Mesenchymal stem cell (in vitro differentiated cells and primary cell): ENCODE measurements at regions not wholly inside any gene's neighbourhood (a gene's known extent, or its start where the extent isn't known, plus 50 kb on each side); places are given as distances from the start of the nearest gene placed in this dataset.

Experiments
- DNase-seq: peaks from one replicate; pipeline ENCODE4 v3.0.0-alpha.2; 2013
- H2AFZ ChIP-seq: one replicate; pipeline ENCODE4 v1.6.1; 2013; ENCODE audit warnings: low read depth, mild to moderate bottlenecking, control low read depth, inconsistent platforms, low read length, moderate library complexity
- H2AK5ac ChIP-seq: 2 replicates; pipeline ENCODE4 v1.6.1; 2013; ENCODE audit warnings: low read length, moderate library complexity, mild to moderate bottlenecking, inconsistent platforms; ENCODE audit not compliant: severe bottlenecking
- H2BK120ac ChIP-seq: one replicate; pipeline ENCODE4 v1.6.1; 2013; ENCODE audit warnings: low read depth, mild to moderate bottlenecking, inconsistent platforms, low read length, moderate library complexity
- H2BK12ac ChIP-seq, 2 experiments: one replicate each; pipeline ENCODE4 v1.6.1; 2013; ENCODE audit warnings: inconsistent platforms in 2 of 2, low read length in 2 of 2, mild to moderate bottlenecking in 2 of 2, moderate library complexity in 2 of 2, control low read depth in 1 of 2
- H2BK15ac ChIP-seq: one replicate; pipeline ENCODE4 v1.6.1; 2013; ENCODE audit warnings: mild to moderate bottlenecking, low read depth, inconsistent platforms; ENCODE audit not compliant: poor library complexity, severe bottlenecking
- H2BK5ac ChIP-seq: 2 replicates; pipeline ENCODE4 v1.6.1; 2013; ENCODE audit warnings: low read depth, mild to moderate bottlenecking, low read length, control low read depth, inconsistent platforms; ENCODE audit not compliant: poor library complexity, severe bottlenecking
- H3K14ac ChIP-seq, 2 experiments: one replicate each; pipeline ENCODE4 v1.6.1; 2013; ENCODE audit warnings: inconsistent platforms in 2 of 2, low read length in 2 of 2, control low read depth in 1 of 2, mild to moderate bottlenecking in 1 of 2, moderate library complexity in 1 of 2
- H3K18ac ChIP-seq, 2 experiments: one replicate each; pipeline ENCODE4 v1.6.1; 2013; ENCODE audit warnings: inconsistent platforms in 2 of 2, low read length in 2 of 2, control low read depth in 1 of 2, low read depth in 1 of 2, mild to moderate bottlenecking in 1 of 2
- H3K23ac ChIP-seq, 2 experiments: one replicate each; pipeline ENCODE4 v1.6.1; 2013; ENCODE audit warnings: inconsistent platforms in 2 of 2, low read length in 2 of 2, mild to moderate bottlenecking in 2 of 2, moderate library complexity in 2 of 2, control low read depth in 1 of 2
- H3K27ac ChIP-seq: 2 replicates; pipeline ENCODE4 v1.5.1; 2013; ENCODE audit warnings: mild to moderate bottlenecking, moderate library complexity, low read length, control low read depth, inconsistent platforms; ENCODE audit not compliant: poor library complexity, severe bottlenecking
- H3K27me3 ChIP-seq, 2 experiments: 2 replicates each; pipeline versions ENCODE4 v1.6.1 to v1.7.0; 2013; ENCODE audit warnings: low read length in 2 of 2, mild to moderate bottlenecking in 2 of 2, moderate library complexity in 2 of 2, control low read depth in 1 of 2, inconsistent platforms in 1 of 2; ENCODE audit not compliant: control insufficient read depth in 1 of 2, insufficient read depth in 1 of 2
- H3K36me3 ChIP-seq, 2 experiments: 2 replicates each; pipeline versions ENCODE4 v1.6.1 to v1.7.0; 2013; ENCODE audit warnings: low read length in 2 of 2, control low read depth in 1 of 2, inconsistent platforms in 1 of 2, low read depth in 1 of 2, mild to moderate bottlenecking in 1 of 2; ENCODE audit not compliant: insufficient read depth in 2 of 2, control insufficient read depth in 1 of 2
- H3K4ac ChIP-seq, 2 experiments: one replicate each; pipeline ENCODE4 v1.6.1; 2013; ENCODE audit warnings: inconsistent platforms in 2 of 2, low read length in 2 of 2, mild to moderate bottlenecking in 2 of 2, moderate library complexity in 2 of 2, control low read depth in 1 of 2, low read depth in 1 of 2
- H3K4me1 ChIP-seq: 2 replicates; pipeline ENCODE4 v1.6.1; 2013; ENCODE audit warnings: low read depth, low read length, control low read depth; ENCODE audit not compliant: control insufficient read depth, insufficient read depth
- H3K4me2 ChIP-seq: 2 replicates; pipeline ENCODE4 v1.6.1; 2013; ENCODE audit warnings: low read length, mild to moderate bottlenecking, inconsistent platforms; ENCODE audit not compliant: poor library complexity, severe bottlenecking
- H3K4me3 ChIP-seq, 2 experiments: 2 replicates each; pipeline versions ENCODE4 v1.5.1 to v1.7.0; 2013; ENCODE audit warnings: low read length in 2 of 2, mild to moderate bottlenecking in 2 of 2, control low read depth in 1 of 2, low read depth in 1 of 2; ENCODE audit not compliant: insufficient read depth in 1 of 2
- H3K79me1 ChIP-seq: replicated peaks from 2 replicates; pipeline ENCODE4 v1.6.1; 2013; ENCODE audit warnings: mild to moderate bottlenecking, control low read depth, low read length, inconsistent platforms; ENCODE audit not compliant: poor library complexity, severe bottlenecking
- H3K9ac ChIP-seq: 2 replicates; pipeline ENCODE4 v1.7.0; 2013; ENCODE audit warnings: mild to moderate bottlenecking, low read length, moderate library complexity
- H3K9me3 ChIP-seq: 2 replicates; pipeline ENCODE4 v1.7.0; 2013; ENCODE audit warnings: mild to moderate bottlenecking, low read length; ENCODE audit not compliant: control insufficient read depth
- H4K8ac ChIP-seq: one replicate; pipeline ENCODE4 v1.6.1; 2013; ENCODE audit warnings: inconsistent platforms, mild to moderate bottlenecking, low read length, moderate library complexity
- H4K91ac ChIP-seq: one replicate; pipeline ENCODE4 v1.6.1; 2013; ENCODE audit warnings: mild to moderate bottlenecking, low read length, inconsistent platforms
- WGBS: methylation state at CpG from one replicate; pipeline ENCODE4 v1.1.7; 2013; ENCODE audit warnings: mixed read lengths; 5-methylcytosine and 5-hydroxymethylcytosine counted together

DNA sequence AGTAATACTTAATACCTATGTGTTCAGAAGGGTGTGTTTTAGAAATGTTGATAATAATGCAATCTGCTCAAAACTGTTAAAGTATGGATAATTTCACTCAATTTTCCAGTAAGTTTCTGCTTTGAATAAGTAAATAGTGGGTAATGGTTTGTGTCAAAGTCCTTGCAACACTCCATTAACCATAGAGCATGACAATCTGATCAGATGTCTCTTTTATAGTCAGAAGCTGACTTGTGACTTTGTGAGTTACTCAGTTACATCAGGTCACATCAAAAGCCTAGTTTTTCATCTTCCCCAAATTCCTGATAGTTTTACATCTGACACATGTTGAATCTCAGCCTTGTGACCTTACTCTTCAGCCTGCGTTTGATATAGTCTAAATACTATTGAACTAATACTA lies 338.0 kb downstream of the EFNB2 start:
- H3K14ac ChIP-seq = no peak overlapping the region
- H3K27ac ChIP-seq = no peak overlapping the region
- no peak overlapping the region for H2BK12ac ChIP-seq
- H3K4ac ChIP-seq = no peak overlapping the region
- no peak overlapping the region for H3K4me3 ChIP-seq
- DNase-seq = no peak
- no peak overlapping the region for H2AFZ ChIP-seq
- H2BK120ac ChIP-seq = no peak overlapping the region
- no peak overlapping the region for H2BK15ac ChIP-seq
- H4K91ac ChIP-seq = no peak overlapping the region
- no peaks in the 10 kb centered on the region for H3K79me1 ChIP-seq
- H3K9ac ChIP-seq = no peak overlapping the region
- WGBS = no CpG with 5 or more reads among the region's 1 CpG
- no peaks in the 10 kb centered on the region for H3K4me1 ChIP-seq
- H3K18ac ChIP-seq = no peak overlapping the region
- no peak overlapping the region for H3K4me2 ChIP-seq
- H4K8ac ChIP-seq = no peak overlapping the region
- H3K23ac ChIP-seq = no peak overlapping the region
- H3K27me3 ChIP-seq = no peaks in the 10 kb centered on the region
- no peak overlapping the region for H2AK5ac ChIP-seq
- no peak overlapping the region for H2BK5ac ChIP-seq
- no peaks in the 10 kb centered on the region for H3K9me3 ChIP-seq
- H3K36me3 ChIP-seq = no peaks in the 10 kb centered on the region

GRCh38 chr13:106187501-106188095 lies 347.9 kb downstream of the EFNB2 start:
- H3K18ac ChIP-seq = no peak overlapping the region
- H3K36me3 ChIP-seq = no peaks in the 10 kb centered on the region
- H3K4me1 ChIP-seq = no peaks in the 10 kb centered on the region
- H3K27ac ChIP-seq = no peak overlapping the region
- no peak overlapping the region for H2BK15ac ChIP-seq
- no peaks in the 10 kb centered on the region for H3K79me1 ChIP-seq
- H3K23ac ChIP-seq = no peak overlapping the region
- H2BK12ac ChIP-seq = no peak overlapping the region
- H3K14ac ChIP-seq = no peak overlapping the region
- H2BK120ac ChIP-seq = no peak overlapping the region
- H3K4me2 ChIP-seq = no peak overlapping the region
- no peak overlapping the region for H3K9ac ChIP-seq
- no peak overlapping the region for H2AFZ ChIP-seq
- no peaks in the 10 kb centered on the region for H3K9me3 ChIP-seq
- H3K4me3 ChIP-seq = no peak overlapping the region
- WGBS = 79% methylated on average over 5 of the region's 5 CpGs
- H2BK5ac ChIP-seq = no peak overlapping the region
- H4K8ac ChIP-seq = no peak overlapping the region
- DNase-seq = no peak
- no peaks in the 10 kb centered on the region for H3K27me3 ChIP-seq
- no peak overlapping the region for H3K4ac ChIP-seq
- no peak overlapping the region for H2AK5ac ChIP-seq
- H4K91ac ChIP-seq = no peak overlapping the region

DNA sequence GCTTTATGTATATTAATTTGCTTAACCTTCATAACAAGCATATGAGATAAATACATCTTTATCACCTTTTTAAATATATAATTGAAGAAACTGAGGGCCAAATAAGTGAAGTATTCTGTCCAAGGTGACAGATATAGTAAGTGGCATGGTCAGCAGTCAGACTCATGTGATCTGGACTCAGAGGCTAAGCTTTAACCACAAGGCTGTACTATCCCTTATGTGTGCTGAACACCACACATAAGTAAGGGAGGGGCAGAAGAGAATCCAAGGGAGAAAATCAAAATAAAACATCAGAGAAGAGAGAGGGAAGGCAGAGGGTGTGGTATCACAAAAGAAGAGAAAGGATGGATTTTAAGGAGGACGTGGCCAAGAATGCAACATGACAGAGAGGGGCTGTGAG lies 348.4 kb downstream of the EFNB2 start:
- Histone ChIP-seq H3K4me1 (peaks cover 3% of the 10 kb centered on the region), H3K36me3 (no peaks in the 10 kb centered on the region), H3K4me2 (no peak overlapping the region), H2BK12ac (no peak overlapping the region), H3K18ac (no peak overlapping the region), H3K9ac (no peak overlapping the region), H3K4ac (no peak overlapping the region), H3K23ac (no peak overlapping the region), H2AK5ac (no peak overlapping the region), H3K27me3 (no peaks in the 10 kb centered on the region), H2BK120ac (no peak overlapping the region), H3K4me3 (no peak overlapping the region), H4K8ac (no peak overlapping the region), H2BK15ac (no peak overlapping the region), H3K79me1 (no peaks in the 10 kb centered on the region), H2AFZ (no peak overlapping the region), H3K14ac (no peak overlapping the region), H3K9me3 (no peaks in the 10 kb centered on the region), H3K27ac (no peak overlapping the region), H2BK5ac (no peak overlapping the region), H4K91ac (no peak overlapping the region)
- no peak for DNase-seq
- WGBS = 100% methylated on average over 1 of the region's 1 CpG

DNA sequence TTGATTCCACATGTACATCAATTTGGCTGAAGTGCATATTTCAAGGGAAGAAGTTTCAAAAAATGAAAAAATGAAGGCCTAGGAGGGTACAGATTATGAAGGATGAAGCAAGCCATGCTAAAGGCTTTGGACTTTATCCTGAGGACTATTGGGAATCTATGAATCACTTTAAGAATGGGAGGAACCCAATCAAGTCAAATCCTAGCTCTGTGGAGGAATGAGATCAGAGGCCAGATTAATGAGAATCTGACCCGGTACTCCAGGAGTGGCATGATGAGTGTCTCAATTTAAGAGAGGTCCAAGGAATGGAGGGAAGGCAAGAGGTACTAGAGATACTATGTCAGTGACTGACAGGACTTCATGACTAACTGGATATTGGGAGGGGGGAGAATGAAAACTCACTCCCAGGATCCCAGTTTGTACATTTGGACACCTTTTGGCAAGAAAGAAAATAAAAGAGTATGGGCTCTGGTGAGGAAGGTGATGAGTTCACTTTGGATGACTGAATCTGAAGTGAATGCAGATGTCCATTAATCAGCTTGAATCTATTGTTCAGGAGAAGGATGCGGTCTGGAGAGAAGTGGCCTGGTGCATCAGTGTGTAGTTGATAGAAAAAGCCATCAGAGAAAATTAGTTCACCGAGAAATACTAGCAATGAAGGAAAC lies 349.0 kb downstream of the EFNB2 start:
- DNase-seq = no peak
- no peak overlapping the region for H3K27ac ChIP-seq
- H2BK15ac ChIP-seq = no peak overlapping the region
- H3K4me3 ChIP-seq = no peak overlapping the region
- H2AK5ac ChIP-seq = no peak overlapping the region
- H3K4me1 ChIP-seq = peaks cover 3% of the 10 kb centered on the region
- H2AFZ ChIP-seq = no peak overlapping the region
- no peak overlapping the region for H4K8ac ChIP-seq
- no peak overlapping the region for H2BK120ac ChIP-seq
- no peak overlapping the region for H3K23ac ChIP-seq
- 88% methylated on average over 3 of the region's 3 CpGs for WGBS
- no peak overlapping the region for H3K9ac ChIP-seq
- H3K36me3 ChIP-seq = no peaks in the 10 kb centered on the region
- H3K79me1 ChIP-seq = no peaks in the 10 kb centered on the region
- H3K14ac ChIP-seq = no peak overlapping the region
- no peak overlapping the region for H4K91ac ChIP-seq
- H2BK5ac ChIP-seq = no peak overlapping the region
- no peak overlapping the region for H3K4ac ChIP-seq
- no peak overlapping the region for H2BK12ac ChIP-seq
- H3K4me2 ChIP-seq = no peak overlapping the region
- no peaks in the 10 kb centered on the region for H3K27me3 ChIP-seq
- H3K9me3 ChIP-seq = no peaks in the 10 kb centered on the region
- no peak overlapping the region for H3K18ac ChIP-seq
